ENCODE measurements at regions not wholly inside any gene's neighbourhood (a gene's known extent, or its start where the extent isn't known, plus 50 kb on each side); places are given as distances from the start of the nearest gene placed in this dataset.

DNA sequence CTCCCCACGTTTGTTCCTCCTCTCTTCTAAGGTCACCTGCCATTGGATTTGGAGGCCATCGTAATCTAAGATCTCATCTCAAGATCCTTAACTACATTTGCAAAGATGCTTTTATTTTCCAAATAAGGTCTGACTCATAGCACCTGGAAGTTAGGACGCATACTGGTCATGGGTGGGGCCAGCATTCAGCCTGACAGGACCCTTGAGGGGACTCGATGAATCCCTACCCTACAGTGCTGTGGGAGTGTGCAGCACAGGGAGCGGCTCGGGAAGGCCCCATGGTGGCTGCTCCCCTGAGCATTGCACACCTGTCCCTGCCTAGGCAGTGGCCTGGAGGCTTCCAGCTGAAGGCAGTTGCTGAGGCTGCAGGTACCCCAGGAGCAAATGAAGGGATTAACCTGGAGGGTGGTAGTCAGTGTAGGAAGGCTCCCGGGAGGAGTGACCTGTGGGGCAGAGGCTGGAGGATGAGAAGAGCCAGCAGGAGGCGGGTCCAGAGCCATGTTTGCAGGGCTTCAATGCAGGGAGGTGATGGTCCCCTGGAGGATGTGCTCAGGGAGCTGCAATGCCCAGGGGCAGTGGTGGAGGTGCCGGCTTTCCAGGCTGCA, 362.2 kb downstream of the CTTN start:
- ChIA-PET POLR2A (ENCODE audit: low non-redundant PET) (no interaction called here), CTCF (no interaction called here)
- Histone ChIP-seq H3K4me3 (ENCODE audit: low read depth, low read length, poor library complexity, severe bottlenecking) (no peak overlapping the region), H3K27ac (ENCODE audit: low read depth, low read length, poor library complexity, severe bottlenecking) (no peak overlapping the region), H3K4me1 (ENCODE audit: insufficient read depth, low read length, poor library complexity, severe bottlenecking) (no peaks in the 10 kb centered on the region), H3K27me3 (replicated peaks; ENCODE audit: insufficient read depth, low read depth, low read length, poor library complexity) (peaks cover 14% of the 10 kb centered on the region), H3K9me3 (ENCODE audit: low read depth, low read length, poor library complexity, severe bottlenecking) (no peaks in the 10 kb centered on the region), H3K36me3 (ENCODE audit: insufficient read depth, low read length, poor library complexity, severe bottlenecking) (no peaks in the 10 kb centered on the region)
- no peak for TF ChIP-seq EZH2 (IDR thresholded peaks at IDR 0.05; ENCODE audit: borderline replicate concordance, low read depth, low read length, poor library complexity, severe bottlenecking)
- TF ChIP-seq, protein P1, sequence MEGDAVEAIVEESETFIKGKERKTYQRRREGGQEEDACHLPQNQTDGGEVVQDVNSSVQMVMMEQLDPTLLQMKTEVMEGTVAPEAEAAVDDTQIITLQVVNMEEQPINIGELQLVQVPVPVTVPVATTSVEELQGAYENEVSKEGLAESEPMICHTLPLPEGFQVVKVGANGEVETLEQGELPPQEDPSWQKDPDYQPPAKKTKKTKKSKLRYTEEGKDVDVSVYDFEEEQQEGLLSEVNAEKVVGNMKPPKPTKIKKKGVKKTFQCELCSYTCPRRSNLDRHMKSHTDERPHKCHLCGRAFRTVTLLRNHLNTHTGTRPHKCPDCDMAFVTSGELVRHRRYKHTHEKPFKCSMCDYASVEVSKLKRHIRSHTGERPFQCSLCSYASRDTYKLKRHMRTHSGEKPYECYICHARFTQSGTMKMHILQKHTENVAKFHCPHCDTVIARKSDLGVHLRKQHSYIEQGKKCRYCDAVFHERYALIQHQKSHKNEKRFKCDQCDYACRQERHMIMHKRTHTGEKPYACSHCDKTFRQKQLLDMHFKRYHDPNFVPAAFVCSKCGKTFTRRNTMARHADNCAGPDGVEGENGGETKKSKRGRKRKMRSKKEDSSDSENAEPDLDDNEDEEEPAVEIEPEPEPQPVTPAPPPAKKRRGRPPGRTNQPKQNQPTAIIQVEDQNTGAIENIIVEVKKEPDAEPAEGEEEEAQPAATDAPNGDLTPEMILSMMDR (conservative IDR thresholded peaks at IDR 0.05; ENCODE audit: low read depth, low read length), result no peak
- intact Hi-C loops (cut with micrococcal nuclease; ENCODE audit: unreplicated experiment), result no loop called here
- no peak for DNase-seq (ENCODE audit: low spot score)
- BruUV-seq (replicated peaks), result no TSS peak

DNA sequence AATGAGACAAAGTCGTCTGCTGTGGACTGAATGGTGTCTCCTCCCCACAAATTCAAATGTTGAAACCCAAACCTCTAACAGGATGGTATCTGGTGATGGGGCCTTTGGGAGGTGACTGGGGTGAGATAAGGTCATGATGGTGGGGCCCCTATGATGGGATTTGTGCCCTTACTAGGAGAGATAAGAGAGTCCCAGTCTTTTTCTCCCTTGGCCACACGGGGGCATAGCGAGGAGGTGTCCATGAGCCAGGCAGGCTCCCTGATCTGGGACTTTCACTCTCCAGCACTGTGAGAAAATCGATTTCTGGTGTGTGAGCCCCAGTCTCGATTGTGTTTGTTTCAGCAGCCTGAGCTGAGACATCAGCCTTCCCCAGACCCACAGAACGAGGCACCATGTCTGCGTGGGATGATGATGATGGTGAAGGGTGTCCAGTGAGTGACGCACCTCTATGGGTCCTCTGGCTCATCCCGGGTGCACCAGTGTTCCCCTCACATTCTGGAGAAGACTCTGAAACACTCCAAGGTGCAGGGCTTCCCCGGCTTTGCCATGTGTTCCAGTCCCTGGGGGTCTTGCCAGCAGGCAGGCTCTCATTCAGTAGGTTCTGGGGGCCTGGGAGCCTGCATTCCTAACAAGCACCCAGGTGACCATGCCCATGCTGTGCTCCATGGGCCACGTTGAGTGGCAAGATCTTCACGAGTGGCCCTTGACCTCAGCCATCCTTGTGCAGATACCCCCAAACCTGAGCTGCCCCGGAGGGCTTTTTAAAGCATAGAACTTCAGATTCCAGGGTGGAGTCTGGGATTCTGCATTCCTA, 363.0 kb downstream of the CTTN start:
- ChIA-PET CTCF (no interaction called here), POLR2A (ENCODE audit: low non-redundant PET) (no interaction called here)
- intact Hi-C loops (cut with micrococcal nuclease; ENCODE audit: unreplicated experiment), result no loop called here
- Histone ChIP-seq H3K36me3 (ENCODE audit: insufficient read depth, low read length, poor library complexity, severe bottlenecking) (no peaks in the 10 kb centered on the region), H3K27ac (ENCODE audit: low read depth, low read length, poor library complexity, severe bottlenecking) (no peak overlapping the region), H3K9me3 (ENCODE audit: low read depth, low read length, poor library complexity, severe bottlenecking) (no peaks in the 10 kb centered on the region), H3K4me3 (ENCODE audit: low read depth, low read length, poor library complexity, severe bottlenecking) (no peak overlapping the region), H3K4me1 (ENCODE audit: insufficient read depth, low read length, poor library complexity, severe bottlenecking) (no peaks in the 10 kb centered on the region), H3K27me3 (replicated peaks; ENCODE audit: insufficient read depth, low read depth, low read length, poor library complexity) (peaks cover 13% of the 10 kb centered on the region)
- TF ChIP-seq EZH2 (IDR thresholded peaks at IDR 0.05; ENCODE audit: borderline replicate concordance, low read depth, low read length, poor library complexity, severe bottlenecking), result no peak
- TF ChIP-seq, protein P1 (conservative IDR thresholded peaks at IDR 0.05; ENCODE audit: low read depth, low read length), result no peak; the same call in 1 of the 2 replicates
- no peak for DNase-seq (ENCODE audit: low spot score)
- no TSS peak for BruUV-seq (replicated peaks)

DNA sequence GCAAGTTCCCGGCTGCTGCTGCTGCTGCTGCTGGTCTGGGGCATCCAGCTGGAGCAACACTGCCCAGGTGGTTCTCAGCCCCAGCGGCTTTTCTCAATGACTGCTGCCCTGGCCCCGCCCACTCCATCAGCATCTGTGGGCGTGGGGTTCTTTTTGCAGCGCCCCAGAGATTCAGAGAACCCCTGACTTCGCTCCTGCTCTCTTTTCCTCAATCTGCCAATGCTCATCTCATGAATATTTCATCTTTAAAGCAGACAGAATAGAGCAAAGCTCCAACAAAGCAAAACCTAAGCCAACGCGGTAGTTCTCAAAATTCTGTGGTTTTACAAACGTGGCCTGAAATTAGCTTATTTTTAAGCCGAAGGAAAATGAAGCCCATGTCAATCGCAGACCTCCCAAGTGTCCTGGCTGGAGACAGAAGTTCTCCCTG, 363.6 kb downstream of the CTTN start:
- H3K27ac ChIP-seq (ENCODE audit: low read depth, low read length, poor library complexity, severe bottlenecking), result no peak overlapping the region
- BruUV-seq (replicated peaks), result no TSS peak
- intact Hi-C loops (cut with micrococcal nuclease; ENCODE audit: unreplicated experiment), result no loop called here
- no peak overlapping the region for H3K4me3 ChIP-seq (ENCODE audit: low read depth, low read length, poor library complexity, severe bottlenecking)
- H3K27me3 ChIP-seq (replicated peaks; ENCODE audit: insufficient read depth, low read depth, low read length, poor library complexity), result peaks cover 8% of the 10 kb centered on the region
- no peaks in the 10 kb centered on the region for H3K4me1 ChIP-seq (ENCODE audit: insufficient read depth, low read length, poor library complexity, severe bottlenecking)
- no peaks in the 10 kb centered on the region for H3K9me3 ChIP-seq (ENCODE audit: low read depth, low read length, poor library complexity, severe bottlenecking)
- ChIA-PET CTCF (no interaction called here), POLR2A (ENCODE audit: low non-redundant PET) (no interaction called here)
- TF ChIP-seq EZH2 (IDR thresholded peaks at IDR 0.05; ENCODE audit: borderline replicate concordance, low read depth, low read length, poor library complexity, severe bottlenecking), result no peak
- TF ChIP-seq, protein P1 (conservative IDR thresholded peaks at IDR 0.05; ENCODE audit: low read depth, low read length), result no peak
- no peaks in the 10 kb centered on the region for H3K36me3 ChIP-seq (ENCODE audit: insufficient read depth, low read length, poor library complexity, severe bottlenecking)
- DNase-seq (ENCODE audit: low spot score), result no peak

Measured in A673 (cell line).